Activated T-cell treated with anti-CD3 and anti-CD28 coated beads for 24 hours (primary cell): ENCODE measurements at regions not wholly inside any gene's neighbourhood (a gene's known extent, or its start where the extent isn't known, plus 50 kb on each side); places are given as distances from the start of the nearest gene placed in this dataset.

ENCODE experiments used
- DNase-seq: peaks from one replicate; pipeline ENCODE4 v3.0.0-alpha.2; 2020; ENCODE audit warnings: low read depth

GRCh38 chr16:17802571-17802970 lies 331.8 kb upstream of the XYLT1 start:
- DNase-seq, result no peak

GRCh38 chr16:17801068-17801467 lies 330.3 kb upstream of the XYLT1 start:
- no peak for DNase-seq

- no peak for DNase-seq
Measured at GRCh38 chr16:17798716-17799115, 328.0 kb upstream of the XYLT1 start.

GRCh38 chr16:17793354-17793753 lies 322.6 kb upstream of the XYLT1 start:
- DNase-seq, result no peak

- no peak for DNase-seq
Measured at GRCh38 chr16:17784073-17784472, 313.3 kb upstream of the XYLT1 start.

- no peak for DNase-seq
Measured at GRCh38 chr16:17780181-17780580, 309.4 kb upstream of the XYLT1 start.

GRCh38 chr16:17777408-17777863 lies 306.7 kb upstream of the XYLT1 start:
- no peak for DNase-seq

GRCh38 chr16:17776888-17777287 lies 306.1 kb upstream of the XYLT1 start:
- DNase-seq, result no peak

- DNase-seq, result no peak
Measured at GRCh38 chr16:17776465-17776864, 305.7 kb upstream of the XYLT1 start.

GRCh38 chr16:17775061-17775460 lies 304.3 kb upstream of the XYLT1 start:
- no peak for DNase-seq

GRCh38 chr16:17773698-17774101 lies 302.9 kb upstream of the XYLT1 start:
- DNase-seq, result no peak

- DNase-seq, result no peak
Measured at GRCh38 chr16:17770104-17770503, 299.3 kb upstream of the XYLT1 start.

- no peak for DNase-seq
Measured at GRCh38 chr16:17769065-17769464, 298.3 kb upstream of the XYLT1 start.

GRCh38 chr16:17768257-17768656 lies 297.5 kb upstream of the XYLT1 start:
- DNase-seq, result no peak

- DNase-seq, result no peak
Measured at GRCh38 chr16:17766012-17766411, 295.3 kb upstream of the XYLT1 start.

GRCh38 chr16:17759451-17760390 lies 289.0 kb upstream of the XYLT1 start:
- no peak for DNase-seq

- DNase-seq, result no peak
Measured at GRCh38 chr16:17757808-17758207, 287.0 kb upstream of the XYLT1 start.

GRCh38 chr16:17755158-17755557 lies 284.4 kb upstream of the XYLT1 start:
- DNase-seq, result no peak

- no peak for DNase-seq
Measured at GRCh38 chr16:17753434-17753833, 282.7 kb upstream of the XYLT1 start.

GRCh38 chr16:17749706-17750105 lies 278.9 kb upstream of the XYLT1 start:
- no peak for DNase-seq

GRCh38 chr16:17748044-17748719 lies 277.4 kb upstream of the XYLT1 start:
- DNase-seq, result no peak

- no peak for DNase-seq
Measured at GRCh38 chr16:17747081-17747756, 276.5 kb upstream of the XYLT1 start.
